MM.1S (cell line): ENCODE measurements at regions not wholly inside any gene's neighbourhood (a gene's known extent, or its start where the extent isn't known, plus 50 kb on each side); places are given as distances from the start of the nearest gene placed in this dataset.
A peak's percentile ranks its signal among the peaks of the same experiment; 100 is the strongest.

Experiments used
- DNase-seq: peaks from one replicate; pipeline ENCODE4 v3.0.0-alpha.2; 2015
- H2AFZ ChIP-seq: fragments of 300-600 bp; sonication (generic); 2 replicates; pipeline ENCODE4 v1.6.0; 2016; ENCODE audit warnings: antibody characterized with exemption, low read length
- H3F3A ChIP-seq: fragments of 300-600 bp; sonication (generic); 2 replicates; pipeline ENCODE4 v1.6.1; 2016; ENCODE audit warnings: mild to moderate bottlenecking, antibody characterized with exemption, low read length, moderate library complexity, mixed read lengths; ENCODE audit not compliant: insufficient read depth
- H3K27ac ChIP-seq: fragments of 300-600 bp; sonication (generic); 2 replicates; pipeline ENCODE4 v1.5.1; 2016; ENCODE audit warnings: mild to moderate bottlenecking, low read length
- H3K27me3 ChIP-seq: fragments of 300-600 bp; sonication (generic); replicated peaks from 2 replicates; pipeline ENCODE4 v1.6.0; 2016; ENCODE audit warnings: low read length; ENCODE audit not compliant: insufficient read depth
- H3K36me3 ChIP-seq: fragments of 300-600 bp; sonication (generic); replicated peaks from 2 replicates; pipeline ENCODE4 v1.6.1; 2016; ENCODE audit warnings: mild to moderate bottlenecking, low read length, mixed read lengths; ENCODE audit not compliant: insufficient read depth
- H3K4me1 ChIP-seq: fragments of 300-600 bp; sonication (generic); 2 replicates; pipeline ENCODE4 v1.6.1; 2016; ENCODE audit warnings: low read length, mixed read lengths
- H3K4me2 ChIP-seq: fragments of 300-600 bp; sonication (generic); 2 replicates; pipeline ENCODE4 v1.6.0; 2016; ENCODE audit warnings: low read depth, low read length
- H3K4me3 ChIP-seq: fragments of 300-600 bp; sonication (generic); 2 replicates; pipeline ENCODE4 v1.5.1; 2016; ENCODE audit warnings: low read length, mixed read lengths
- H3K79me2 ChIP-seq: fragments of 300-600 bp; sonication (generic); 2 replicates; pipeline ENCODE4 v1.6.1; 2016; ENCODE audit warnings: mixed run types, low read length, mixed read lengths
- H3K9ac ChIP-seq: fragments of 300-600 bp; sonication (generic); 2 replicates; pipeline ENCODE4 v1.6.1; 2016; ENCODE audit warnings: low read length, mixed read lengths
- H3K9me2 ChIP-seq: fragments of 300-600 bp; sonication (generic); replicated peaks from 2 replicates; pipeline ENCODE4 v1.6.1; 2016; ENCODE audit warnings: mild to moderate bottlenecking, low read length, mixed read lengths; ENCODE audit not compliant: insufficient read depth
- H3K9me3 ChIP-seq: fragments of 300-600 bp; sonication (generic); replicated peaks from 2 replicates; pipeline ENCODE4 v1.6.1; 2016; ENCODE audit warnings: mild to moderate bottlenecking, low read length, mixed read lengths; ENCODE audit not compliant: insufficient read depth
- H4K20me1 ChIP-seq: fragments of 300-600 bp; sonication (generic); 2 replicates; pipeline ENCODE4 v1.6.1; 2016; ENCODE audit warnings: mild to moderate bottlenecking, low read length, moderate library complexity, mixed read lengths; ENCODE audit not compliant: insufficient read depth
- CTCF ChIP-seq: fragments of 300-600 bp; sonication (generic); IDR thresholded peaks from 2 replicates; pipeline ENCODE4 v1.5.1; 2016; ENCODE audit warnings: antibody characterized with exemption, low read length, mixed read lengths
- EZH2 ChIP-seq: fragments of 300-600 bp; sonication (generic); optimal IDR thresholded peaks from 2 replicates; pipeline ENCODE3; 2017; ENCODE audit warnings: low read depth, mild to moderate bottlenecking, antibody characterized with exemption, low read length, mixed read lengths
- EZH2phosphoT487 ChIP-seq: fragments of 300-600 bp; sonication (generic); IDR thresholded peaks from 2 replicates; pipeline ENCODE4 v1.6.1; 2018; ENCODE audit warnings: antibody characterized with exemption, low read length

GRCh38 chr11:11169715-11170351, 183.2 kb downstream of the CSNK2A3 start:
- Histone ChIP-seq H3K9me2 (no peaks in the 10 kb centered on the region), H3K9ac (no peak overlapping the region), H4K20me1 (no peaks in the 10 kb centered on the region), H3K4me3 (no peak overlapping the region), H3K27me3 (no peaks in the 10 kb centered on the region), H2AFZ (0 out of 2 replicates have a peak overlapping the region, but pooled peaks have one; percentile 20), H3K36me3 (no peaks in the 10 kb centered on the region), H3K9me3 (no peaks in the 10 kb centered on the region), H3K4me1 (peaks cover 55% of the 10 kb centered on the region), H3K79me2 (no peaks in the 10 kb centered on the region), H3K4me2 (peak overlapping the region; percentile 12; the same call in 1 of the 2 replicates), H3F3A (peaks cover 6% of the 10 kb centered on the region), H3K27ac (peak overlapping the region; percentile 26; the same call in 1 of the 2 replicates)
- TF ChIP-seq CTCF (no peak), EZH2 (no peak), EZH2phosphoT487 (no peak)
- DNase-seq, result no peak

- Histone ChIP-seq H2AFZ (no peak overlapping the region), H3K9me2 (no peaks in the 10 kb centered on the region), H3K27ac (no peak overlapping the region), H3K79me2 (no peaks in the 10 kb centered on the region), H3K27me3 (no peaks in the 10 kb centered on the region), H3K36me3 (no peaks in the 10 kb centered on the region), H3K9me3 (no peaks in the 10 kb centered on the region), H3K4me3 (no peak overlapping the region), H3F3A (peaks cover 6% of the 10 kb centered on the region), H3K9ac (no peak overlapping the region), H3K4me2 (no peak overlapping the region), H4K20me1 (no peaks in the 10 kb centered on the region), H3K4me1 (peaks cover 41% of the 10 kb centered on the region)
- TF ChIP-seq EZH2phosphoT487 (no peak), EZH2 (no peak), CTCF (no peak)
- no peak for DNase-seq
Measured at GRCh38 chr11:11167806-11168205, 185.2 kb downstream of the CSNK2A3 start.

GRCh38 chr11:11164334-11164690, 188.7 kb downstream of the CSNK2A3 start:
- Histone ChIP-seq H3K9me2 (no peaks in the 10 kb centered on the region), H3K9me3 (no peaks in the 10 kb centered on the region), H3K79me2 (no peaks in the 10 kb centered on the region), H3K36me3 (no peaks in the 10 kb centered on the region), H3K4me1 (peaks cover 7% of the 10 kb centered on the region), H3F3A (no peaks in the 10 kb centered on the region), H2AFZ (no peak overlapping the region), H3K4me3 (no peak overlapping the region), H3K27me3 (no peaks in the 10 kb centered on the region), H3K4me2 (no peak overlapping the region), H3K27ac (no peak overlapping the region), H3K9ac (no peak overlapping the region), H4K20me1 (no peaks in the 10 kb centered on the region)
- no peak for TF ChIP-seq CTCF
- no peak for TF ChIP-seq EZH2phosphoT487
- no peak for TF ChIP-seq EZH2
- DNase-seq, result no peak
